SH-SY5Y (cell line): ENCODE measurements at regions not wholly inside any gene's neighbourhood (a gene's known extent, or its start where the extent isn't known, plus 50 kb on each side); places are given as distances from the start of the nearest gene placed in this dataset.

ENCODE experiments used
- GATA2 ChIP-seq: IDR thresholded peaks from 2 replicates; pipeline ENCODE4 v1.6.1; 2011; ENCODE audit warnings: mild to moderate bottlenecking, low read depth, low read length
- GATA3 ChIP-seq: IDR thresholded peaks from 2 replicates; pipeline ENCODE4 v1.6.1; 2011; ENCODE audit warnings: low read depth, mild to moderate bottlenecking, low read length, moderate library complexity

GRCh38 chr6:145070791-145071190 is 664.5 kb downstream of the EPM2A start:
- TF ChIP-seq GATA2 (no peak), GATA3 (no peak)
